H1 (cell line): ENCODE measurements at regions not wholly inside any gene's neighbourhood (a gene's known extent, or its start where the extent isn't known, plus 50 kb on each side); places are given as distances from the start of the nearest gene placed in this dataset.

Experiments
- CTCF ChIA-PET: fragments of 300-600 bp; sonication (Branson Sonifier 250); formaldehyde crosslinking; loops from one replicate; lab custom pipeline; 2021; ENCODE audit not compliant: partially characterized antibody; lab: Charles Lee
- POLR2A ChIA-PET: fragments of 300-600 bp; sonication (Branson Sonifier 250); formaldehyde crosslinking; loops from one replicate; lab custom pipeline; 2021; ENCODE audit warnings: inconsistent platforms; ENCODE audit not compliant: partially characterized antibody; lab: Charles Lee
- DNase-seq, 2 experiments: peaks; one replicate each; pipeline versions ENCODE4 v3.0.0 to v3.0.0-alpha.2; 2010 to 2022; ENCODE audit warnings: low spot score in 2 of 2, low read depth in 1 of 2, mixed read lengths in 1 of 2
- FAIRE-seq: peaks from 2 replicates; lab custom pipeline; 2011; peaks lifted over from hg19 to GRCh38; lab: Jason Lieb, UNC
- H2AFZ ChIP-seq: 2 replicates; pipeline ENCODE4 v1.8.1; 2012; ENCODE audit warnings: low read length, inconsistent platforms
- H2AK5ac ChIP-seq: 2 replicates; pipeline ENCODE4 v1.6.1; 2013; ENCODE audit warnings: low read depth, low read length
- H2BK120ac ChIP-seq: replicated peaks from 2 replicates; pipeline ENCODE3; 2013; ENCODE audit warnings: low read depth, low read length, inconsistent platforms
- H2BK12ac ChIP-seq: 2 replicates; pipeline ENCODE4 v1.6.1; 2013; ENCODE audit warnings: low read depth, low read length
- H2BK15ac ChIP-seq: 2 replicates; pipeline ENCODE4 v1.6.1; 2013; ENCODE audit warnings: low read length
- H2BK20ac ChIP-seq: 2 replicates; pipeline ENCODE4 v1.6.1; 2013; ENCODE audit warnings: low read length
- H2BK5ac ChIP-seq: 2 replicates; pipeline ENCODE4 v1.6.1; 2013; ENCODE audit warnings: low read depth, low read length
- H3K14ac ChIP-seq: 2 replicates; pipeline ENCODE4 v1.6.1; 2013; ENCODE audit warnings: inconsistent platforms; ENCODE audit not compliant: insufficient read length
- H3K18ac ChIP-seq: 2 replicates; pipeline ENCODE4 v1.6.1; 2013; ENCODE audit warnings: low read length; ENCODE audit errors: extremely low read depth
- H3K23ac ChIP-seq: 2 replicates; pipeline ENCODE4 v1.6.1; 2013; ENCODE audit warnings: inconsistent platforms; ENCODE audit not compliant: insufficient read length
- H3K23me2 ChIP-seq: 2 replicates; pipeline ENCODE4 v1.6.1; 2013; ENCODE audit warnings: low read depth, low read length
- H3K27ac ChIP-seq: 2 replicates; pipeline ENCODE4 v1.6.1; 2011; ENCODE audit warnings: low read depth, low read length, inconsistent platforms
- H3K27me3 ChIP-seq, 4 experiments: replicated peaks in 1 of 4; 1 replicate in 1 of 4; 2 replicates in 3 of 4; pipeline versions ENCODE4 v1.6.1 to v1.8.1; 2011 to 2013; ENCODE audit warnings: low read length in 3 of 4, mild to moderate bottlenecking in 3 of 4, inconsistent platforms in 2 of 4, mixed read lengths in 2 of 4, moderate library complexity in 1 of 4; ENCODE audit not compliant: control insufficient read depth in 3 of 4, insufficient read depth in 3 of 4; ENCODE audit errors: extremely low read depth in 1 of 4
- H3K36me3 ChIP-seq, 4 experiments: 2 replicates each; pipeline versions ENCODE4 v1.6.1 to v1.8.1; 2011 to 2013; ENCODE audit warnings: mild to moderate bottlenecking in 4 of 4, low read length in 3 of 4, moderate library complexity in 2 of 4, control low read depth in 1 of 4, inconsistent platforms in 1 of 4; ENCODE audit not compliant: insufficient read depth in 4 of 4, control insufficient read depth in 2 of 4
- H3K4ac ChIP-seq: replicated peaks from 2 replicates; pipeline ENCODE3; 2013; ENCODE audit warnings: low read length, low read depth, mixed read lengths, inconsistent platforms; ENCODE audit not compliant: insufficient read length
- H3K4me1 ChIP-seq, 4 experiments: replicated peaks in 1 of 4; 1 replicate in 1 of 4; 2 replicates in 3 of 4; pipeline versions ENCODE4 v1.6.1 to v1.8.1; 2011 to 2013; ENCODE audit warnings: low read length in 3 of 4, inconsistent platforms in 2 of 4, mixed read lengths in 1 of 4; ENCODE audit not compliant: insufficient read depth in 4 of 4, control insufficient read depth in 3 of 4
- H3K4me2 ChIP-seq, 2 experiments: 2 replicates each; pipeline versions ENCODE4 v1.6.1 to v1.8.1; 2011 to 2013; ENCODE audit warnings: low read depth in 2 of 2, low read length in 2 of 2, control low read depth in 1 of 2, inconsistent platforms in 1 of 2, mild to moderate bottlenecking in 1 of 2; ENCODE audit not compliant: insufficient read depth in 1 of 2
- H3K4me3 ChIP-seq, 4 experiments: fragments of 200-600, 300-600 bp in 1 of 4; sonication (generic), shearing (Covaris generic), sonication (Bioruptor Twin) in 1 of 4; 2 replicates each; pipeline versions ENCODE4 v1.5.1 to v1.8.1; 2011 to 2016; ENCODE audit warnings: low read length in 4 of 4, low read depth in 3 of 4, control low read depth in 2 of 4, inconsistent platforms in 2 of 4, mild to moderate bottlenecking in 2 of 4, mixed read lengths in 1 of 4, moderate library complexity in 1 of 4; ENCODE audit not compliant: insufficient read depth in 2 of 4; ENCODE audit errors: extremely low read depth in 1 of 4
- H3K56ac ChIP-seq: replicated peaks from 2 replicates; pipeline ENCODE3; 2013; ENCODE audit warnings: low read depth, mild to moderate bottlenecking, mixed read lengths, low read length, inconsistent platforms; ENCODE audit not compliant: insufficient read length
- H3K79me1 ChIP-seq: 2 replicates; pipeline ENCODE4 v1.6.1; 2013; ENCODE audit warnings: low read depth, low read length, control low read depth
- H3K79me2 ChIP-seq, 2 experiments: 2 replicates each; pipeline versions ENCODE4 v1.6.1 to v1.8.1; 2012 to 2013; ENCODE audit warnings: low read length in 2 of 2, mild to moderate bottlenecking in 2 of 2, inconsistent platforms in 1 of 2; ENCODE audit not compliant: insufficient read depth in 2 of 2, control insufficient read depth in 1 of 2
- H3K9ac ChIP-seq, 4 experiments: replicated peaks in 1 of 4; 1 replicate in 1 of 4; 2 replicates in 3 of 4; pipeline versions ENCODE4 v1.6.1 to v1.8.1; 2011 to 2013; ENCODE audit warnings: low read depth in 3 of 4, low read length in 3 of 4, control low read depth in 2 of 4, mild to moderate bottlenecking in 2 of 4, moderate library complexity in 2 of 4, inconsistent platforms in 1 of 4; ENCODE audit errors: extremely low read depth in 1 of 4
- H3K9me3 ChIP-seq, 2 experiments: 2 replicates each; pipeline versions ENCODE4 v1.6.1 to v1.8.1; 2012 to 2013; ENCODE audit warnings: mild to moderate bottlenecking in 2 of 2, moderate library complexity in 2 of 2, control low read depth in 1 of 2, inconsistent platforms in 1 of 2, low read depth in 1 of 2, low read length in 1 of 2, mixed read lengths in 1 of 2; ENCODE audit not compliant: insufficient read depth in 2 of 2
- H4K20me1 ChIP-seq, 2 experiments: replicated peaks in 1 of 2; 2 replicates each; pipeline versions ENCODE3 to v1.8.1; 2011 to 2013; ENCODE audit warnings: inconsistent platforms in 2 of 2, low read length in 2 of 2, mild to moderate bottlenecking in 1 of 2; ENCODE audit not compliant: insufficient read depth in 2 of 2, control insufficient read depth in 1 of 2
- H4K5ac ChIP-seq: 2 replicates; pipeline ENCODE4 v1.6.1; 2013; ENCODE audit warnings: low read length, low read depth, mixed read lengths, inconsistent platforms; ENCODE audit not compliant: insufficient read length
- H4K8ac ChIP-seq: 2 replicates; pipeline ENCODE4 v1.8.0; 2013; ENCODE audit warnings: mild to moderate bottlenecking, moderate library complexity, low read length, inconsistent platforms; ENCODE audit not compliant: insufficient read depth; ENCODE audit errors: extremely low read depth
- H4K91ac ChIP-seq: replicated peaks from 2 replicates; pipeline ENCODE3; 2013; ENCODE audit warnings: low read length, mixed read lengths, inconsistent platforms; ENCODE audit not compliant: insufficient read length
- CEBPB ChIP-seq: IDR thresholded peaks from 2 replicates; pipeline ENCODE4 v1.6.1; 2012; ENCODE audit warnings: low read depth, low read length
- EP300 ChIP-seq, 2 experiments: IDR thresholded peaks; 1 replicate in 1 of 2; 2 replicates in 1 of 2; pipeline ENCODE4 v1.6.1; 2011 to 2012; ENCODE audit warnings: low read depth in 2 of 2, low read length in 2 of 2, mild to moderate bottlenecking in 2 of 2, borderline replicate concordance in 1 of 2, inconsistent platforms in 1 of 2, moderate library complexity in 1 of 2
- JUND ChIP-seq: IDR thresholded peaks from 2 replicates; pipeline ENCODE4 v1.6.1; 2011; ENCODE audit warnings: mild to moderate bottlenecking, improper control_type of control experiment, low read length
- KDM1A ChIP-seq: fragments of 200-600, 300-600 bp; sonication (generic); IDR thresholded peaks from 2 replicates; pipeline ENCODE4 v1.7.1; 2016; ENCODE audit warnings: mild to moderate bottlenecking, low read length, borderline replicate concordance
- KDM5A ChIP-seq: fragments of 200-600 bp; IDR thresholded peaks from 2 replicates; pipeline ENCODE4 v1.7.1; 2012; ENCODE audit warnings: mild to moderate bottlenecking, low read length, inconsistent platforms, mixed read lengths
- NRF1 ChIP-seq: IDR thresholded peaks from 2 replicates; pipeline ENCODE4 v1.6.1; 2011; ENCODE audit warnings: mild to moderate bottlenecking, low read depth, low read length, improper control_type of control experiment
- SIRT6 ChIP-seq: IDR thresholded peaks from one replicate; pipeline ENCODE4 v1.7.1; 2012; ENCODE audit warnings: low read length, inconsistent platforms
- TAF1 ChIP-seq: IDR thresholded peaks from 2 replicates; pipeline ENCODE4 v1.6.1; 2011; ENCODE audit warnings: mild to moderate bottlenecking, low read depth, low read length
- TF ChIP-seq, protein P1 (sequence below): IDR thresholded peaks from 2 replicates; pipeline ENCODE4 v1.6.1; 2012; ENCODE audit warnings: low read length, inconsistent platforms

DNA sequence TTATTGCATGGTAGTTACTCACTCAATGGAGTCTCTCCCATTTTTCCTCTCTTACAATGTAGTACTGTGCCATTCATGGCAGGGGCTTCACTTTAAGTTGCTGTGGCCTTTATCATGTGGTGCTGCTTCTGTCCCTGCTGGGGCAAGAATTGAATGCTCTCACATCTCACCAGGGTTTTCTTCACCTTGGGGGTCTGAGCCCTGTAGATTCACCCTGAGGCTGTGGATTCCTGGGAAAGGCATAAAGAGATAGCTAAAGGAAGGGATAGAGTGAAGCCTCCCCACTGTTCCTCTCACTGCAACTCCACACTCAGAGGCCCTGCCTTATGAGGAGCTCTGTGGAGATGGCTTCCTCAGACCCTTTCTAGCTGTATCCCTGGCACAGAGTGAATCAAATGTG, 178.5 kb upstream of the GOT2 start:
- H4K5ac ChIP-seq: no peak overlapping the region
- H3K14ac ChIP-seq: no peak overlapping the region
- H3K4ac ChIP-seq: no peak overlapping the region
- H3K18ac ChIP-seq: no peak overlapping the region
- H2AFZ ChIP-seq: 0 out of 2 replicates have a peak overlapping the region, but pooled peaks have one; percentile 5
- CTCF ChIA-PET: no interaction called here
- no peak overlapping the region for H2BK12ac ChIP-seq
- no peak overlapping the region for H3K9ac ChIP-seq
- H3K23me2 ChIP-seq: no peaks in the 10 kb centered on the region
- no peaks in the 10 kb centered on the region for H3K4me1 ChIP-seq
- H4K91ac ChIP-seq: no peak overlapping the region
- no peak overlapping the region for H3K4me2 ChIP-seq
- H3K27me3 ChIP-seq: no peaks in the 10 kb centered on the region
- no peaks in the 10 kb centered on the region for H3K9me3 ChIP-seq
- no peak overlapping the region for H2BK15ac ChIP-seq
- H2BK5ac ChIP-seq: no peak overlapping the region
- no peak overlapping the region for H3K27ac ChIP-seq
- H3K79me1 ChIP-seq: no peaks in the 10 kb centered on the region
- no peak overlapping the region for H2BK20ac ChIP-seq
- H3K56ac ChIP-seq: no peak overlapping the region
- no peak overlapping the region for H2AK5ac ChIP-seq
- H3K23ac ChIP-seq: no peak overlapping the region
- DNase-seq (no peak), FAIRE-seq (no peak)
- H4K8ac ChIP-seq: no peak overlapping the region
- POLR2A ChIA-PET: no interaction called here
- H4K20me1 ChIP-seq: no peaks in the 10 kb centered on the region
- H2BK120ac ChIP-seq: no peak overlapping the region
- H3K4me3 ChIP-seq: no peak overlapping the region
- H3K79me2 ChIP-seq: no peaks in the 10 kb centered on the region
- TF ChIP-seq KDM5A (no peak), NRF1 (no peak), KDM1A (no peak), CEBPB (no peak), JUND (no peak), TAF1 (no peak), EP300 (IDR thresholded peaks at IDR 0.05; ENCODE audit: borderline replicate concordance in 1 of 2, low read depth in 2 of 2, low read length in 2 of 2) (no peak), SIRT6 (no peak)
- TF ChIP-seq, protein P1, sequence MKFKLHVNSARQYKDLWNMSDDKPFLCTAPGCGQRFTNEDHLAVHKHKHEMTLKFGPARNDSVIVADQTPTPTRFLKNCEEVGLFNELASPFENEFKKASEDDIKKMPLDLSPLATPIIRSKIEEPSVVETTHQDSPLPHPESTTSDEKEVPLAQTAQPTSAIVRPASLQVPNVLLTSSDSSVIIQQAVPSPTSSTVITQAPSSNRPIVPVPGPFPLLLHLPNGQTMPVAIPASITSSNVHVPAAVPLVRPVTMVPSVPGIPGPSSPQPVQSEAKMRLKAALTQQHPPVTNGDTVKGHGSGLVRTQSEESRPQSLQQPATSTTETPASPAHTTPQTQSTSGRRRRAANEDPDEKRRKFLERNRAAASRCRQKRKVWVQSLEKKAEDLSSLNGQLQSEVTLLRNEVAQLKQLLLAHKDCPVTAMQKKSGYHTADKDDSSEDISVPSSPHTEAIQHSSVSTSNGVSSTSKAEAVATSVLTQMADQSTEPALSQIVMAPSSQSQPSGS: no peak
- H3K36me3 ChIP-seq: no peaks in the 10 kb centered on the region
